Endothelial cell of umbilical vein (primary cell): ENCODE measurements at regions not wholly inside any gene's neighbourhood (a gene's known extent, or its start where the extent isn't known, plus 50 kb on each side); places are given as distances from the start of the nearest gene placed in this dataset.

Source experiments
- BruUV-seq: library from RNA; stranded (reverse); fragments of 400-500 nt; replicated peaks from 2 replicates; lab custom pipeline; 2021; lab: Mats Ljungman, UMichigan
- CTCF ChIA-PET: fragments of 300-600, 350-600 bp; sonication (Branson Sonifier 250); formaldehyde crosslinking; loops from one replicate; lab custom pipeline; 2021; ENCODE audit warnings: antibody characterized with exemption, inconsistent platforms; lab: Charles Lee
- POLR2A ChIA-PET: fragments of 300-600, 350-600 bp; sonication (Branson Sonifier 250); formaldehyde crosslinking; loops from one replicate; lab custom pipeline; 2021; ENCODE audit warnings: antibody characterized with exemption, inconsistent platforms; lab: Charles Lee
- DNase-seq: peaks from one replicate; pipeline ENCODE4 v3.0.0-alpha.2; 2011; ENCODE audit warnings: low read depth, low spot score
- FAIRE-seq: peaks from 2 replicates; lab custom pipeline; 2011; peaks lifted over from hg19 to GRCh38; lab: Jason Lieb, UNC
- H2AFZ ChIP-seq: 2 replicates; pipeline ENCODE4 v1.6.0; 2012; ENCODE audit warnings: low read depth, low read length, control low read depth, inconsistent platforms
- H3K27ac ChIP-seq: 2 replicates; pipeline ENCODE4 v1.5.1; 2011; ENCODE audit warnings: low read depth, mild to moderate bottlenecking, control low read depth, low read length, moderate library complexity; ENCODE audit not compliant: insufficient read depth
- H3K27me3 ChIP-seq, 2 experiments: 2 replicates each; pipeline versions ENCODE4 v1.6.0 to v1.6.1; 2011; ENCODE audit warnings: low read length in 2 of 2, mixed read lengths in 1 of 2; ENCODE audit not compliant: control insufficient read depth in 2 of 2, insufficient read depth in 2 of 2
- H3K36me3 ChIP-seq, 2 experiments: 2 replicates in 1 of 2; 3 replicates in 1 of 2; pipeline ENCODE4 v1.5.1; 2011; ENCODE audit warnings: low read length in 2 of 2, mild to moderate bottlenecking in 1 of 2, moderate library complexity in 1 of 2; ENCODE audit not compliant: control insufficient read depth in 2 of 2, insufficient read depth in 2 of 2; ENCODE audit errors: extremely low read depth in 1 of 2
- H3K4me1 ChIP-seq: 3 replicates; pipeline ENCODE4 v1.5.1; 2011; ENCODE audit warnings: mild to moderate bottlenecking, low read length; ENCODE audit not compliant: control insufficient read depth, insufficient read depth; ENCODE audit errors: extremely low read depth
- H3K4me2 ChIP-seq: 2 replicates; pipeline ENCODE4 v1.6.1; 2011; ENCODE audit warnings: low read length, control low read depth, mixed read lengths; ENCODE audit not compliant: insufficient read depth
- H3K4me3 ChIP-seq, 3 experiments: fragments of 200-600 bp in 1 of 3; sonication (generic), shearing (Covaris generic) in 1 of 3; replicated peaks in 1 of 3; 2 replicates each; pipeline ENCODE4 v1.5.1; 2011 to 2016; ENCODE audit warnings: control low read depth in 3 of 3, low read length in 3 of 3, mild to moderate bottlenecking in 2 of 3, inconsistent platforms in 1 of 3, low read depth in 1 of 3, moderate library complexity in 1 of 3; ENCODE audit not compliant: insufficient read depth in 1 of 3
- H3K79me2 ChIP-seq: 2 replicates; pipeline ENCODE4 v1.6.0; 2012; ENCODE audit warnings: low read length, inconsistent platforms; ENCODE audit not compliant: control insufficient read depth, insufficient read depth
- H3K9ac ChIP-seq: replicated peaks from 2 replicates; pipeline ENCODE3; 2011; ENCODE audit warnings: low read length, control low read depth; ENCODE audit not compliant: insufficient read depth; ENCODE audit errors: extremely low read depth
- H3K9me1 ChIP-seq: replicated peaks from 3 replicates; pipeline ENCODE4 v1.6.0; 2011; ENCODE audit warnings: mild to moderate bottlenecking, low read length; ENCODE audit not compliant: control insufficient read depth, insufficient read depth; ENCODE audit errors: extremely low read depth
- H3K9me3 ChIP-seq: replicated peaks from 2 replicates; pipeline ENCODE4 v1.5.1; 2012; ENCODE audit warnings: low read length, inconsistent platforms; ENCODE audit not compliant: control insufficient read depth, insufficient read depth
- H4K20me1 ChIP-seq: replicated peaks from 2 replicates; pipeline ENCODE3; 2011; ENCODE audit warnings: mild to moderate bottlenecking, low read length; ENCODE audit not compliant: control insufficient read depth, insufficient read depth; ENCODE audit errors: extremely low read depth
- EZH2 ChIP-seq: IDR thresholded peaks from 2 replicates; pipeline ENCODE4 v1.6.1; 2012; ENCODE audit warnings: borderline replicate concordance, low read depth, mild to moderate bottlenecking, moderate library complexity, low read length, inconsistent platforms; ENCODE audit not compliant: severe bottlenecking
- FOS ChIP-seq: IDR thresholded peaks from 2 replicates; pipeline ENCODE4 v1.6.1; 2011; ENCODE audit warnings: mild to moderate bottlenecking, low read length, moderate library complexity, borderline replicate concordance; ENCODE audit not compliant: insufficient read depth
- GATA2 ChIP-seq: IDR thresholded peaks from 2 replicates; pipeline ENCODE4 v1.7.0; 2011; ENCODE audit warnings: low read depth, mild to moderate bottlenecking, moderate library complexity, mixed read lengths, low read length; ENCODE audit not compliant: insufficient read length, insufficient read depth
- JUN ChIP-seq: IDR thresholded peaks from 2 replicates; pipeline ENCODE4 v1.6.1; 2011; ENCODE audit warnings: borderline replicate concordance, low read depth; ENCODE audit not compliant: insufficient read length, insufficient read depth
- MAX ChIP-seq: IDR thresholded peaks from 2 replicates; pipeline ENCODE4 v1.6.1; 2011; ENCODE audit not compliant: insufficient read depth, insufficient read length
- MYC ChIP-seq: IDR thresholded peaks from one replicate; pipeline ENCODE4 v1.6.1; 2011; ENCODE audit warnings: mild to moderate bottlenecking, low read depth, low read length
- POLR2A ChIP-seq: IDR thresholded peaks from 2 replicates; pipeline ENCODE4 v1.6.1; 2012; ENCODE audit warnings: low read depth, mild to moderate bottlenecking, control low read depth, low read length
- POLR2AphosphoS5 ChIP-seq: IDR thresholded peaks from 2 replicates; pipeline ENCODE4 v1.6.1; 2012; ENCODE audit warnings: low read depth, mild to moderate bottlenecking, control low read depth, low read length, moderate library complexity; ENCODE audit not compliant: insufficient read depth
- dilution Hi-C: fragments of 300-500 bp; cut with MboI; formaldehyde crosslinking; loops from one replicate; pipeline ENCODE4 v1.15.0; 2019; ENCODE audit warnings: low sequenced_read_pairs; ENCODE audit not compliant: extremely low pct_ligation_motif_present
- intact Hi-C: fragments of 100-400 bp; cut with micrococcal nuclease; formaldehyde crosslinking; loops from one replicate; pipeline ENCODE4 v1.10.0; 2022

- FAIRE-seq (no peak), DNase-seq (no peak)
- Histone ChIP-seq H3K4me3 (no peak overlapping the region), H3K9me1 (no peaks in the 10 kb centered on the region), H4K20me1 (no peaks in the 10 kb centered on the region), H3K9me3 (no peaks in the 10 kb centered on the region), H3K9ac (no peak overlapping the region), H2AFZ (no peak overlapping the region), H3K27ac (no peak overlapping the region), H3K4me1 (no peaks in the 10 kb centered on the region), H3K79me2 (no peaks in the 10 kb centered on the region), H3K36me3 (no peaks in the 10 kb centered on the region), H3K4me2 (no peak overlapping the region), H3K27me3 (no peaks in the 10 kb centered on the region)
- dilution Hi-C loops (no loop called here), intact Hi-C loops (no loop called here)
- TF ChIP-seq MAX: no peak
- no peak for TF ChIP-seq FOS
- TF ChIP-seq GATA2: no peak
- TF ChIP-seq JUN: no peak
- TF ChIP-seq MYC: no peak
- no peak for TF ChIP-seq EZH2
- TF ChIP-seq POLR2A: no peak
- TF ChIP-seq POLR2AphosphoS5: no peak
- ChIA-PET POLR2A (no interaction called here), CTCF (no interaction called here)
- no TSS peak for BruUV-seq
These were observed 113.3 kb upstream of the FRMD1 start for GRCh38 chr6:168192195-168192900.
